Kidney (tissue), 13 donors: ENCODE measurements at regions not wholly inside any gene's neighbourhood (a gene's known extent, or its start where the extent isn't known, plus 50 kb on each side); places are given as distances from the start of the nearest gene placed in this dataset.

Source experiments
- DNase-seq, 5 donors: peaks; one replicate each; pipeline ENCODE4 v3.0.0-alpha.2; 2013 to 2020
- FAIRE-seq: peaks from 2 replicates; lab custom pipeline; 2012; peaks lifted over from hg19 to GRCh38; lab: Jason Lieb, UNC
- H3K27ac ChIP-seq, 2 donors: one replicate each; pipeline ENCODE4 v1.7.0; 2013; ENCODE audit warnings: low read depth in 2 of 2, low read length in 2 of 2, inconsistent platforms in 1 of 2
- H3K27me3 ChIP-seq: one replicate; pipeline ENCODE4 v1.7.1; 2013; ENCODE audit warnings: low read length, inconsistent platforms; ENCODE audit not compliant: control insufficient read depth, insufficient read depth
- H3K36me3 ChIP-seq, 3 donors: one replicate each; pipeline versions ENCODE4 v1.7.0 to v1.7.1; 2013; ENCODE audit warnings: low read length in 3 of 3, control low read depth in 1 of 3, inconsistent platforms in 1 of 3; ENCODE audit not compliant: insufficient read depth in 3 of 3, control insufficient read depth in 2 of 3
- H3K4me1 ChIP-seq, 3 donors: one replicate each; pipeline versions ENCODE4 v1.7.0 to v1.7.1; 2013; ENCODE audit warnings: low read length in 3 of 3, inconsistent platforms in 1 of 3, low read depth in 1 of 3; ENCODE audit not compliant: control insufficient read depth in 2 of 3, insufficient read depth in 2 of 3
- H3K4me3 ChIP-seq, 3 donors: one replicate each; pipeline versions ENCODE4 v1.7.0 to v1.8.1; 2013; ENCODE audit warnings: low read length in 3 of 3, control low read depth in 1 of 3, inconsistent platforms in 1 of 3
- H3K9ac ChIP-seq, 3 donors: one replicate each; pipeline versions ENCODE4 v1.7.0 to v1.7.1; 2013; ENCODE audit warnings: low read length in 3 of 3, control low read depth in 1 of 3, inconsistent platforms in 1 of 3
- H3K9me3 ChIP-seq, 3 donors: one replicate each; pipeline versions ENCODE4 v1.7.0 to v1.7.1; 2013; ENCODE audit warnings: low read length in 3 of 3, control low read depth in 1 of 3, inconsistent platforms in 1 of 3; ENCODE audit not compliant: control insufficient read depth in 2 of 3, insufficient read depth in 1 of 3
- intact Hi-C: fragments of 100-400 bp; cut with DNase I; formaldehyde crosslinking; loops from one replicate; pipeline ENCODE4 v1.11.1; 2022
- TF ChIP-seq, protein P1 (sequence below): IDR thresholded peaks from 3 replicates; pipeline ENCODE4 v1.5.1; 2012; ENCODE audit warnings: mild to moderate bottlenecking, moderate library complexity, borderline replicate concordance; ENCODE audit not compliant: insufficient read depth; ENCODE audit errors: extremely low read depth
- donor health status: control.
- donor health status: control.
- donor health status: control.
- donor health status: control.
- donor health status: control.
- donor health status: DM: yes; HTN: yes; CAD: no.
- donor health status: Normal renal cell carcinoma (clear cell type).

DNA sequence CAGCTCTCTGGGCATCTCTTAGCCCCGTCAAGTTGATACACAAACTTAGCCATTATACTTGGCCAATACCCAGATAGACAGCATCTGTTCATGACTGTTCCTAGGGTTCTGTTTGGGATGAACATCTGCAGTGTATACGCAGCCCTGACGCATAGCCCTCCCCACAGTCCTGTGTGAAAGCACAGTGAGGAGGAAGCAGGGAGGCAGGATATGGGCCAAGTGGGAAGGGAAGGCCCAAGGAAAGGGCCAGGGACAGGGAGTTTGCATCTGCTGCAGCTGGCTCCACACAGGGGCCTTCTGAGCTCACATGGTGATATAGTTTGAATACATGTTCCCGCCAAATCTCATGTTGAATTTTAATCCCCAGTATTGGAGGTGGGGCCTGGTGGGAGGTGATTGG lies 80.2 kb downstream of the CMPK2 start:
- Histone ChIP-seq H3K4me3 (no peak overlapping the region), H3K36me3 (no peaks in the 10 kb centered on the region), H3K27me3 (no peaks in the 10 kb centered on the region), H3K4me1 (peaks cover 0 to 5% (median 0%) of the 10 kb centered on the region in 3 donors), H3K27ac (no peak overlapping the region), H3K9ac (no peak overlapping the region), H3K9me3 (no peaks in the 10 kb centered on the region)
- TF ChIP-seq, protein P1, sequence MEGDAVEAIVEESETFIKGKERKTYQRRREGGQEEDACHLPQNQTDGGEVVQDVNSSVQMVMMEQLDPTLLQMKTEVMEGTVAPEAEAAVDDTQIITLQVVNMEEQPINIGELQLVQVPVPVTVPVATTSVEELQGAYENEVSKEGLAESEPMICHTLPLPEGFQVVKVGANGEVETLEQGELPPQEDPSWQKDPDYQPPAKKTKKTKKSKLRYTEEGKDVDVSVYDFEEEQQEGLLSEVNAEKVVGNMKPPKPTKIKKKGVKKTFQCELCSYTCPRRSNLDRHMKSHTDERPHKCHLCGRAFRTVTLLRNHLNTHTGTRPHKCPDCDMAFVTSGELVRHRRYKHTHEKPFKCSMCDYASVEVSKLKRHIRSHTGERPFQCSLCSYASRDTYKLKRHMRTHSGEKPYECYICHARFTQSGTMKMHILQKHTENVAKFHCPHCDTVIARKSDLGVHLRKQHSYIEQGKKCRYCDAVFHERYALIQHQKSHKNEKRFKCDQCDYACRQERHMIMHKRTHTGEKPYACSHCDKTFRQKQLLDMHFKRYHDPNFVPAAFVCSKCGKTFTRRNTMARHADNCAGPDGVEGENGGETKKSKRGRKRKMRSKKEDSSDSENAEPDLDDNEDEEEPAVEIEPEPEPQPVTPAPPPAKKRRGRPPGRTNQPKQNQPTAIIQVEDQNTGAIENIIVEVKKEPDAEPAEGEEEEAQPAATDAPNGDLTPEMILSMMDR: no peak
- DNase-seq (no peak), FAIRE-seq (no peak)
- intact Hi-C loops: no loop called here

DNA sequence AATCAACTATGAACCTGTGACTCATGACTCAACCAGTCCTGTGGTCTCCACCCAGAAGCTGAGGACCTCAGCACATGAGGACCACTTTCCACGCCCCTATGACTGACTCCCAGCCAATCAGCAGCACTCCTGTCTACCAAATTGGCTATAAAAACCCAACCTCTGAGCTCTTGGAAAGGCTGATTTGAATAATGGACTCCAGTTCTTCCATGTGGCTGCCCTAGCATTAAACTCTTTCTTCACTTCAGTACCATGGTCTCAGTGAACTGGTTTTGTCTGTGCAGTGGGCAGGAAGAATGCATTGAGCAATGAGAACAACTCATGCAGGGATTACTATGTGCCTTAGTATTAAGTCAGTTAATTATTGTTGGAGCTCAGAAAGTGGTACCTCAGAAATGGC lies 78.3 kb downstream of the CMPK2 start:
- DNase-seq (no peak), FAIRE-seq (no peak)
- TF ChIP-seq, protein P1: no peak
- no peak overlapping the region for H3K4me3 ChIP-seq
- H3K4me1 ChIP-seq: no peaks in the 10 kb centered on the region
- H3K27ac ChIP-seq: no peak overlapping the region
- H3K9ac ChIP-seq: no peak overlapping the region
- no peaks in the 10 kb centered on the region for H3K27me3 ChIP-seq
- H3K9me3 ChIP-seq: no peaks in the 10 kb centered on the region
- intact Hi-C loops: no loop called here
- H3K36me3 ChIP-seq: no peaks in the 10 kb centered on the region

DNA sequence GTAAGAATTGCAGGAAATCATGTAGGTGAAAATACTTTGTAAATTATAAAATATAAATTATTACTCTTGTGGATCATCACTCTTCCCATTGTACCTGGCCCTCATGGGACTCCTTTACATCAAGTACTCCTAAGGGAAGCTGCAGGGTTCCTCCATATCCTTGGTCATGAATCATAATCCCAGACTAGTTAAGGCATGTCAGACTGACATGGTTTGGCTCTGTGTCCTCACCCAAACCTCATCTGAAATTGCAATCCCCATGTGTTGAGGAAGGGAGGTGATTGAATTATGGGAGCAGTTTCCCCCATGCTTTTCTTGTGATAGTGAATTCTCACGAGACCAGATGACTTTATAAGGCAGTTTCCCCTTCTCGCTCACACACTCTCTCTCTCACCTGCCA lies 77.1 kb downstream of the CMPK2 start:
- DNase-seq: no peak
- Histone ChIP-seq H3K9ac (no peak overlapping the region), H3K27ac (no peak overlapping the region), H3K4me3 (no peak overlapping the region), H3K9me3 (no peaks in the 10 kb centered on the region), H3K27me3 (no peaks in the 10 kb centered on the region), H3K4me1 (no peaks in the 10 kb centered on the region), H3K36me3 (no peaks in the 10 kb centered on the region)
- no peak for FAIRE-seq
- intact Hi-C loops: no loop called here
- TF ChIP-seq, protein P1: no peak

DNA sequence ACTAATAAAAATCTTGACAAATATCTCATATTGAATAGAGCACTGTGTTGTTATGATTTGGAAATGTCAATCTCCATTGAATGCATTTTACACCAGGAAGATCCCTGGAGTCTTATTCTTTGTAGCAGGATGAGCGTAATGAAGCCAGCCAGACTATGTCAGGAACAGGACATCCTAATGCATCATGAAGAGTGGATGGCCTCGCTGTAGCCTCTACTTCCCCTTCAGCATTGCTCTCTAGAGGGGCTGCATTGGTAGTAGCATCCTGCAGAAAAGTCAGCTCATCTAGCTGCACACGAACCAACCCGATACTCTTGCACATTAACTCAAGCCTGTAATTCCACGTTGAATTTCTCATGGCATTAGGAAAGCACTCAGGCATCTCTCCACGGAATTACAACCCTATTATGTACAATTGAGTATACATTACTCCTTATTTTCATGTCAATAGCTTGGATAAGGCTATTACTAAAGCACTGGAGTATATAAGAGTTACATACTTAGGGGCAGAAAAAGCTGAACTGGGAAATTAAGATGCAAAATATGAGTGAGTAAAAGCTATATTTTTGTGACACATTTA lies 76.1 kb downstream of the CMPK2 start:
- Histone ChIP-seq H3K9me3 (no peaks in the 10 kb centered on the region), H3K9ac (no peak overlapping the region), H3K4me3 (no peak overlapping the region), H3K27me3 (no peaks in the 10 kb centered on the region), H3K4me1 (no peaks in the 10 kb centered on the region), H3K27ac (no peak overlapping the region), H3K36me3 (no peaks in the 10 kb centered on the region)
- TF ChIP-seq, protein P1: no peak
- intact Hi-C loops: no loop called here
- DNase-seq (no peak), FAIRE-seq (no peak)
